ENCODE measurements at regions not wholly inside any gene's neighbourhood (a gene's known extent, or its start where the extent isn't known, plus 50 kb on each side); places are given as distances from the start of the nearest gene placed in this dataset.

DNA sequence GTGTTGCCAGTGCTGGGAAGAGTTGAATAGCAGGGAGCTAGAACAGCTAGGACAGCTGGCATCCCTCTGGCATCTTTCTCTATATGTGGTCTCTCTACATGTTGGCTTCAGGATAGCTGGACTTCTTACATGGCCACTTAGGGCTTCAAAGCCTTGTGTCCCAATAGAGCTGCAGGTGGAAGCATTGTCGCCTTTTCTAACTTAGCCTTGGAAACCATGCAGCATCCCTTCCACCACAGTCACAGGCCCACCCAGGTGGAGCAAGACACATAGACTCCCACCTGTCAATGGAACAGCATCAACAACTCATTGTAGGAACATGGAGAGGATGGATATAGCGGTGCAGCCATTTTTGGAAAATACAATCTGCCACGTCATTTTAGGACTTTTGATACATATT lies 149.0 kb downstream of the AASDH start:
- intact Hi-C loops (cut with micrococcal nuclease; ENCODE audit: unreplicated experiment) (no loop called here), in situ Hi-C loops (cut with HindIII; ENCODE audit: extremely low pct_ligation_motif_present, low pct_unique_long_range_greater_than_20kb) (no loop called here)
- WGBS (ENCODE audit: low lambda C conversion rate): 92% methylated on average over 3 of the region's 3 CpGs
- H4K20me1 ChIP-seq (ENCODE audit: insufficient read depth, low read length): no peaks in the 10 kb centered on the region
- no peaks in the 10 kb centered on the region for H3K27me3 ChIP-seq (ENCODE audit: control insufficient read depth in 1 of 2, insufficient read depth in 2 of 2, low read length in 2 of 2)
- ChIA-PET POLR2A (no interaction called here), CTCF (ENCODE audit: low intra/inter-chr PET ratio, low total read pairs) (no interaction called here)
- ATAC-seq (no peak), DNase-seq (ENCODE audit: low spot score) (no peak), FAIRE-seq (no peak)
- no peaks in the 10 kb centered on the region for H3K36me3 ChIP-seq (replicated peaks in 1 of 2; ENCODE audit: control insufficient read depth in 1 of 2, insufficient read depth in 2 of 2, low read length in 2 of 2)
- no peaks in the 10 kb centered on the region for H3K79me2 ChIP-seq (ENCODE audit: insufficient read depth, low read length)
- no peak overlapping the region for H3K4me3 ChIP-seq (replicated peaks in 1 of 3; ENCODE audit: insufficient read depth in 1 of 3, low read depth in 2 of 3, low read length in 3 of 3)
- H3K9me3 ChIP-seq (ENCODE audit: low read length): no peaks in the 10 kb centered on the region
- H3K27ac ChIP-seq (ENCODE audit: extremely low read length, insufficient read depth, low read length): peak overlapping the region; percentile 17
- no peak overlapping the region for H2AFZ ChIP-seq (ENCODE audit: low read length)
- peaks cover 51% of the 10 kb centered on the region for H3K4me1 ChIP-seq (ENCODE audit: insufficient read depth, low read length)
- BruUV-seq (replicated peaks): no TSS peak
- H3K4me2 ChIP-seq (ENCODE audit: low read depth, low read length): no peak overlapping the region
- no peak overlapping the region for H3K9ac ChIP-seq (ENCODE audit: insufficient read depth, low read depth, low read length)
- TF ChIP-seq, protein P1, sequence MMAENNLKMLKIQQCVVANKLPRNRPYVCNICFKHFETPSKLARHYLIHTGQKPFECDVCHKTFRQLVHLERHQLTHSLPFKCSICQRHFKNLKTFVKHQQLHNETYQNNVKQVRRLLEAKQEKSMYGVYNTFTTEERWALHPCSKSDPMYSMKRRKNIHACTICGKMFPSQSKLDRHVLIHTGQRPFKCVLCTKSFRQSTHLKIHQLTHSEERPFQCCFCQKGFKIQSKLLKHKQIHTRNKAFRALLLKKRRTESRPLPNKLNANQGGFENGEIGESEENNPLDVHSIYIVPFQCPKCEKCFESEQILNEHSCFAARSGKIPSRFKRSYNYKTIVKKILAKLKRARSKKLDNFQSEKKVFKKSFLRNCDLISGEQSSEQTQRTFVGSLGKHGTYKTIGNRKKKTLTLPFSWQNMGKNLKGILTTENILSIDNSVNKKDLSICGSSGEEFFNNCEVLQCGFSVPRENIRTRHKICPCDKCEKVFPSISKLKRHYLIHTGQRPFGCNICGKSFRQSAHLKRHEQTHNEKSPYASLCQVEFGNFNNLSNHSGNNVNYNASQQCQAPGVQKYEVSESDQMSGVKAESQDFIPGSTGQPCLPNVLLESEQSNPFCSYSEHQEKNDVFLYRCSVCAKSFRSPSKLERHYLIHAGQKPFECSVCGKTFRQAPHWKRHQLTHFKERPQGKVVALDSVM (CRISPR knock-in tag; IDR thresholded peaks at IDR 0.05): no peak
- TF ChIP-seq, protein P2, sequence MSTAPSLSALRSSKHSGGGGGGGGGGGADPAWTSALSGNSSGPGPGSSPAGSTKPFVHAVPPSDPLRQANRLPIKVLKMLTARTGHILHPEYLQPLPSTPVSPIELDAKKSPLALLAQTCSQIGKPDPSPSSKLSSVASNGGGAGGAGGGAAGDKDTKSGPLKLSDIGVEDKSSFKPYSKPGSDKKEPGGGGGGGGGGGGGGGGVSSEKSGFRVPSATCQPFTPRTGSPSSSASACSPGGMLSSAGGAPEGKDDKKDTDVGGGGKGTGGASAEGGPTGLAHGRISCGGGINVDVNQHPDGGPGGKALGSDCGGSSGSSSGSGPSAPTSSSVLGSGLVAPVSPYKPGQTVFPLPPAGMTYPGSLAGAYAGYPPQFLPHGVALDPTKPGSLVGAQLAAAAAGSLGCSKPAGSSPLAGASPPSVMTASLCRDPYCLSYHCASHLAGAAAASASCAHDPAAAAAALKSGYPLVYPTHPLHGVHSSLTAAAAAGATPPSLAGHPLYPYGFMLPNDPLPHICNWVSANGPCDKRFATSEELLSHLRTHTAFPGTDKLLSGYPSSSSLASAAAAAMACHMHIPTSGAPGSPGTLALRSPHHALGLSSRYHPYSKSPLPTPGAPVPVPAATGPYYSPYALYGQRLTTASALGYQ (CRISPR knock-in tag; IDR thresholded peaks at IDR 0.05): no peak
- TF ChIP-seq SP1 (IDR thresholded peaks at IDR 0.05): no peak
- TF ChIP-seq SP1 (CRISPR knock-in tag; IDR thresholded peaks at IDR 0.05): no peak
- TF ChIP-seq MAZ (IDR thresholded peaks at IDR 0.05; ENCODE audit: borderline replicate concordance, low read depth, low read length): no peak
- no peak for TF ChIP-seq MAZ (CRISPR knock-in tag; IDR thresholded peaks at IDR 0.05; ENCODE audit: low read depth)
- TF ChIP-seq ZNF124 (CRISPR knock-in tag; IDR thresholded peaks at IDR 0.05): no peak
- TF ChIP-seq KDM6A (CRISPR knock-in tag; IDR thresholded peaks at IDR 0.05; ENCODE audit: low read depth): no peak
- no peak for TF ChIP-seq ZNF496 (CRISPR knock-in tag; IDR thresholded peaks at IDR 0.05; ENCODE audit: insufficient replicate concordance)
- TF ChIP-seq SETDB1 (CRISPR knock-in tag; IDR thresholded peaks at IDR 0.05; ENCODE audit: borderline replicate concordance): no peak
- TF ChIP-seq, protein P3, sequence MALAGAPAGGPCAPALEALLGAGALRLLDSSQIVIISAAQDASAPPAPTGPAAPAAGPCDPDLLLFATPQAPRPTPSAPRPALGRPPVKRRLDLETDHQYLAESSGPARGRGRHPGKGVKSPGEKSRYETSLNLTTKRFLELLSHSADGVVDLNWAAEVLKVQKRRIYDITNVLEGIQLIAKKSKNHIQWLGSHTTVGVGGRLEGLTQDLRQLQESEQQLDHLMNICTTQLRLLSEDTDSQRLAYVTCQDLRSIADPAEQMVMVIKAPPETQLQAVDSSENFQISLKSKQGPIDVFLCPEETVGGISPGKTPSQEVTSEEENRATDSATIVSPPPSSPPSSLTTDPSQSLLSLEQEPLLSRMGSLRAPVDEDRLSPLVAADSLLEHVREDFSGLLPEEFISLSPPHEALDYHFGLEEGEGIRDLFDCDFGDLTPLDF (CRISPR knock-in tag; IDR thresholded peaks at IDR 0.05): no peak
- TF ChIP-seq RNF2 (conservative IDR thresholded peaks at IDR 0.05; ENCODE audit: low read depth): no peak
- TF ChIP-seq SMARCE1 (IDR thresholded peaks at IDR 0.05; ENCODE audit: borderline replicate concordance): no peak
- TF ChIP-seq, protein P4, sequence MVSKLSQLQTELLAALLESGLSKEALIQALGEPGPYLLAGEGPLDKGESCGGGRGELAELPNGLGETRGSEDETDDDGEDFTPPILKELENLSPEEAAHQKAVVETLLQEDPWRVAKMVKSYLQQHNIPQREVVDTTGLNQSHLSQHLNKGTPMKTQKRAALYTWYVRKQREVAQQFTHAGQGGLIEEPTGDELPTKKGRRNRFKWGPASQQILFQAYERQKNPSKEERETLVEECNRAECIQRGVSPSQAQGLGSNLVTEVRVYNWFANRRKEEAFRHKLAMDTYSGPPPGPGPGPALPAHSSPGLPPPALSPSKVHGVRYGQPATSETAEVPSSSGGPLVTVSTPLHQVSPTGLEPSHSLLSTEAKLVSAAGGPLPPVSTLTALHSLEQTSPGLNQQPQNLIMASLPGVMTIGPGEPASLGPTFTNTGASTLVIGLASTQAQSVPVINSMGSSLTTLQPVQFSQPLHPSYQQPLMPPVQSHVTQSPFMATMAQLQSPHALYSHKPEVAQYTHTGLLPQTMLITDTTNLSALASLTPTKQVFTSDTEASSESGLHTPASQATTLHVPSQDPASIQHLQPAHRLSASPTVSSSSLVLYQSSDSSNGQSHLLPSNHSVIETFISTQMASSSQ (IDR thresholded peaks at IDR 0.05; ENCODE audit: low read depth): no peak
- TF ChIP-seq, protein P4 (CRISPR knock-in tag; IDR thresholded peaks at IDR 0.05; ENCODE audit: borderline replicate concordance): no peak
- no peak for TF ChIP-seq MAFK (conservative IDR thresholded peaks at IDR 0.05 in 1 of 2, IDR thresholded peaks at IDR 0.05 in 1 of 2; ENCODE audit: low read length in 2 of 2)
- TF ChIP-seq KDM1A (CRISPR knock-in tag; IDR thresholded peaks at IDR 0.05): no peak
- no peak for TF ChIP-seq PAF1 (CRISPR knock-in tag; IDR thresholded peaks at IDR 0.05)
- TF ChIP-seq YY1 (IDR thresholded peaks at IDR 0.05; ENCODE audit: insufficient read depth, insufficient replicate concordance, low read depth, low read length): no peak

All from HepG2 (cell line).